RWPE1 (cell line): ENCODE measurements at regions not wholly inside any gene's neighbourhood (a gene's known extent, or its start where the extent isn't known, plus 50 kb on each side); places are given as distances from the start of the nearest gene placed in this dataset.

Experiments used
- CTCF ChIA-PET: fragments of 350-600 bp; sonication (Branson Sonifier 250); formaldehyde crosslinking; extraction: SDS; loops from one replicate; lab custom pipeline; 2021; lab: Yijun Ruan, JAX
- POLR2A ChIA-PET: fragments of 400-600 bp; formaldehyde crosslinking; extraction: SDS; loops from one replicate; lab custom pipeline; 2020; ENCODE audit warnings: antibody characterized with exemption; ENCODE audit not compliant: low non-redundant PET; lab: Yijun Ruan, JAX
- DNase-seq: peaks from one replicate; pipeline ENCODE4 v3.0.0; 2012; ENCODE audit warnings: low spot score
- H3K27ac ChIP-seq: fragments of 450-650 bp; 2 replicates; pipeline ENCODE4 v1.5.1; 2017
- CTCF ChIP-seq: fragments of 450-650 bp; conservative IDR thresholded peaks from 2 replicates; pipeline ENCODE4 v1.5.1; 2017; ENCODE audit warnings: low read depth, mild to moderate bottlenecking

GRCh38 chr14:26121181-26121580 lies 476.7 kb downstream of the NOVA1 start:
- ChIA-PET CTCF (no interaction called here), POLR2A (no interaction called here)
- no peak for DNase-seq
- TF ChIP-seq CTCF = no peak
- H3K27ac ChIP-seq = no peak overlapping the region

GRCh38 chr14:26113911-26114640 lies 483.8 kb downstream of the NOVA1 start:
- TF ChIP-seq CTCF = no peak
- no peak for DNase-seq
- ChIA-PET CTCF (no interaction called here), POLR2A (no interaction called here)
- H3K27ac ChIP-seq = no peak overlapping the region

- ChIA-PET POLR2A (no interaction called here), CTCF (no interaction called here)
- no peak overlapping the region for H3K27ac ChIP-seq
- DNase-seq = no peak
- TF ChIP-seq CTCF = no peak
Observed at GRCh38 chr14:26104717-26105116, 493.1 kb downstream of the NOVA1 start.

GRCh38 chr14:26097852-26098251 lies 500.0 kb downstream of the NOVA1 start:
- ChIA-PET POLR2A (no interaction called here), CTCF (no interaction called here)
- DNase-seq = no peak
- TF ChIP-seq CTCF = no peak
- H3K27ac ChIP-seq = no peak overlapping the region

GRCh38 chr14:26088275-26088674 lies 509.6 kb downstream of the NOVA1 start:
- CTCF ChIA-PET = no interaction called here
- DNase-seq = no peak
- no peak for TF ChIP-seq CTCF
- POLR2A ChIA-PET = no interaction called here
- H3K27ac ChIP-seq = no peak overlapping the region

GRCh38 chr14:26081043-26081442 lies 516.8 kb downstream of the NOVA1 start:
- DNase-seq = no peak
- CTCF ChIA-PET = no interaction called here
- H3K27ac ChIP-seq = no peak overlapping the region
- TF ChIP-seq CTCF = no peak
- POLR2A ChIA-PET = no interaction called here
